ENCODE measurements at regions not wholly inside any gene's neighbourhood (a gene's known extent, or its start where the extent isn't known, plus 50 kb on each side); places are given as distances from the start of the nearest gene placed in this dataset.

DNA sequence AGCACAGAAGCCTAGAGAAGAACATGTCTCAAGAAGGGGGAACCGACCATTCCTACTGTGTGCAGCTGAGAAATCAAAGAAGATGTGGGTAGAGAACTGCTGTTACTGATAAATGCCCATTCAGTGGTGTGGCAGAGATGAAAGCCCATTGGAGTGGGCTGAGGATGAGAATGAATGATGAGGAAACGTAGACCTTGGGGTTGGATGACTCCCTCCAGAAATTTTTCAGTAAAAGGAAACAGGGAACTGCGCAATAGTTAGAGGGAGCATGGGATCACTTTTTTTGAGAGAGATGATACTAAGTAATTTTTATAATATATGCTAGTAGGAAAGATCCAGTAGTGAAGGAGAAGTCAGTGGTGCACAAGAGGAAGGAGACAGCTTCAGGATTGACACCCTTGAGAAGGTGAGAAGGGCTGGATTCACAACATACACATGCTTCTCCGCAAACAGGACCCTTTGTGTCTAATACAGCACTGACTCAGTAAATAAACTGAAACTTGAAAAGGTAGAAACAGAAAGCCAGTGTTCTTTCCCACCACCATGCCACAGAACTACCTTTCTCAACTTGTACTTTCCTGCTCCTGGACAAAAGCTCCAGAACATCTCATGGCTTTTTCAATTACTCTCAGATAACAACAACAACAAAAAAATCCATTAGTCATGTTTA is 104.7 kb upstream of the IL6 start:
- ATAC-seq: no peak

DNA sequence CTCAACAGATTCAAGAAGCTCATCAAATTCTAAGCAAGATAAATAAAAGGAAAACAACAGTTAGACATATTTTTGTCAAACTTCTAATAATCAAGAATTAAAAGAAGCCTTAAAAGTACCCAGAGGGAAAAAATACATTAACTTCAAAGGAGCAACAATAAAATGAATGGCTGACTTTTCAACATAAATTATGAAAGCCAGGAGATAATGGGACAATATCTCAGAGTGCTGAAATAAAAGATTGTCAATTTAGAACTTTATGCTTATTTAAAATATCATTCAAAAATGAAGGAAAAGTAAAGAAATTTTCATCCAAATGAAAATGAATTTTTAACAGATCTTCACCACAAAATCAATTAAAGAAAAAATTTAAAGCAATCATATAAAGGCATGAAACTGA is 108.5 kb upstream of the IL6 start:
- ATAC-seq: no peak

DNA sequence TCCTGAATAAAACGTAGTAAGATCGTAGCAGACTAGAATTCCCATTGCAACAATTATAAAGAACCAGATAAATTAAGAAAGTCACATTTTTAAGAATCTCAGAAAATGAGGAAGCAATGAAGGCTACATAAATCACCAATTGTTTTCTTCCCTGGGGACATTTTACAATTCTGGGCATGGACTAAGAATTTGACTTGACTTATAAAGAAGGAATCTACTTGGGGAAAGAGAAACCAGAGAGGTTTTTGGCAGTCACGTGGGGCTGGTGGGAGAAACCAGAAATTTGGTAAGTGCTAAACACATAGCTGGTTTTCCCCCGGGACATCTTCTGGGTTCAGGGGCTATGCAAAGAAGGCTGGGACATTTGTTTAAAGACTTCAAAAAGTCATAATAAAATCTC is 109.8 kb upstream of the IL6 start:
- no peak for ATAC-seq

DNA sequence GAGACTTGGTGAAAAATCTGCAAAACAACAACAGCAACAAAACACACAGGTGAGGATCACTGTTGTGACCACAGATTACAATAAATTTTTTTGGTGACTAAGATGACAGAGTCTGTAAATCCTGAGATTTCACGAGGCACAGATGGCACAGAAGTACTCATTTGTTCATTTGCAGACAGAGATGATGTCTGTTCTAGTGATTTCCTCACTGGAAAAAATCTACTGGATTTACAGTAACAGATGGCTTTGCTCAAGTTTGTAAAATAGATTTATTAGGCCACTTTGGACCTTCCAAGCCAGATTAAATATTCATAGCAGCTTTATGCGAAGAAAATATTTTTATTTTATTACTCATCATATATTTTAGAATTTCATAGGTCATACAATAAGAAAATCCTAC is 113.5 kb upstream of the IL6 start:
- ATAC-seq: no peak

DNA sequence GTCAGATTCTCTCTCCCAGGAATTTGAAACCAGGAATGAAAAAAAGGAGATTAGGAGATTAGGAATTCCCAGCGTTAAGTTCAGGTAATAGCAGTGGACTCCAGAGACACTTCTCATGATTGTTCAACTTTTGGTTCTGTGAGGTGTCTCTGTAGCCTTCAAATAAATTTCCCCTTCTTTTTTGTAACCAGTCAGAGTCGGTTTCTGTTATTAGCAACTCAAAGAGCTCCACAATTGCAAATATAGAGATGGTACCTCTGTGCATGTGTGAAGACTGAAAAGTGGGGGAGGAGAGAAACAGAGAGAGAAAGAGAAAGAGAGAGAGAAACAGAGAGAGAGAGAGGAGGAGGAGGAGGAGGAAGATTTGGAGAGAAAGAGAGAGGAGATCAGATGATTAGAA is 112.8 kb upstream of the STEAP1B start:
- no peak for ATAC-seq

DNA sequence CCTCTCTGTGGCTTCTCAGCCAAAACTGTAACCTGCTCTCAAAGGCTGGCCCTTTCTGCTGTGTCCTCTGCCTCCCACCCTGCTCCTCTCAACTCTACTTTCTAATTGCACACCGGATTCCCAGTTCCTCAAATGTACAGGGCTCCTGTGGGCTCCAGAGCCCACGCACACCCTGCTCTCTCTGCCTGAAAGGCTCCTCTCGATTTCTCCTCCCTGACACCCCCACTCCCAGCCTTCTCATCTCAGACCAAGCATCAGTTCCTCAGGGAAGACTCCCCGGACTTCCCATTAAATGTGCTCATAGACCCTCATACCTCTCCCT is 111.7 kb upstream of the STEAP1B start:
- ATAC-seq: no peak

DNA sequence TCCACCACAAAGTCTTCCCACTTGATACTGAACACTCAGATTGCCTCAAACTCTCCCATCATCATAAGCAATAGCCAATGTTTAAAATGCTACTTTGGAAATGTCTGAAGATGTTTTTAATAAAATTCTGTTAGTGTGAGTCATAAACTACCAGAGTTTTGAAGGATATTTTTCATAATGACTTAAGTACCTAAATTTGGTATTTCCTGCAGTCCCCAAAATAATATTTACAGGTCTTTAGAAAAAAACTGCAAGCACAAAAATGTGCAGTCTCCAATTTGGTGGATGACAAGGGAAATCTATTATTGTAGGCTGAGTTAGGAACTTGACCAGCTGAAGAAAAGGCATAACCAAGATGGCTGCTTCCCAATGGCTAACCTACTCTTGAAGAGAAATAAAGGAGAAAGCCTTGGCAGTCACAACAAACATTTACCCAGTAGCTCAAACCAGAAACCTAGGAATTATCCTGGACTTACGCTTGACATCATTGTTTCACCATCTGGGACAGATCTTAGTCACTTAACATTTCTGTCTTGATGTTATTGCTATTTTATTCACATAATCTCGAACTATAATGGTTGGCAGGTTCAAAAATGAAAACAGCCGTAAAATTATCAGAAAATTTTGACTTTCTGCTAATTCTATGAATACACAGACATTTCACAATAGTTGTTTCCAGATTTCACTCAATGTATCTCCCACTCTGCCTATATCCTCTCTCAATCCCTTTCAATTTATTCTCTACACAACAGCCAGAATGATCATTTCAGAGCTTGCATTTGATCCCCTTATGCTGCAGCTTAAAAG is 111.2 kb upstream of the STEAP1B start:
- no peak for ATAC-seq

DNA sequence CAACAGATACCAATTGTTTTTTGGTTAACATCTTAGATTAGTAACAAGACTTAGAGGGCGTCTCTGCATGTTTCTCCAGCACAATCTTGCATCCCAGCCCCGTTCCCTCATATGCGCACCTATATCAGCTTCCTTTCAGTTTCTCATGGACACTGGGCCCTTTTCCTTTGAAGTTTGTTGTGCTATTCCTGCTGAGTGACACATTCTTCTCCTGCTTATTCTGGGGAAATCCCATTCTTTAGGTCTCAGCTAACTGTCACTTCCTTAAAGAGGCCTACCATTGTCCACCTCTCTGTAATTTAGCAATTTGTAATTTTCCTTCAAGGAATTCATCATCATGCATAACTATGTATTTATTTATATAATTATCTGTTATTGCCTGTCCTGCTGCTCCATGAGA is 110.3 kb upstream of the STEAP1B start:
- no peak for ATAC-seq

DNA sequence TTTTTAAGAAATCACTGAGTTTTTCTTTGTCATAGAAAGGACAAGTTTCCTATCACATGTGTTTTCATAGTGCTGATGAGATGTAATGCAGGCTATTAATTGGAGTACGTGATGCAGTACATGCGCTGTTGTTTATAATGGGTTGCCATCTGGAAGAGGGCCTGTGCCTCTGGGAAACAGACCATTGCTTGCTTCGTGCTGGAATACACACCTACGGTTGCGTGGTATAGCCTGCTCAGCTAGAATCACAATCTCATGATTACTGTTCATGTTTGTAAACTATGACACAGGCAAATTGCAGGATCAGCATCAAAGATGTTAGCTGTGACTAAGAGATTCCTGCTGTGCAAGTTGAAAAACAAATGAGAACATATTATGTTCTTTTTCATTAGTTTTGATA is 107.2 kb upstream of the STEAP1B start:
- ATAC-seq: no peak

DNA sequence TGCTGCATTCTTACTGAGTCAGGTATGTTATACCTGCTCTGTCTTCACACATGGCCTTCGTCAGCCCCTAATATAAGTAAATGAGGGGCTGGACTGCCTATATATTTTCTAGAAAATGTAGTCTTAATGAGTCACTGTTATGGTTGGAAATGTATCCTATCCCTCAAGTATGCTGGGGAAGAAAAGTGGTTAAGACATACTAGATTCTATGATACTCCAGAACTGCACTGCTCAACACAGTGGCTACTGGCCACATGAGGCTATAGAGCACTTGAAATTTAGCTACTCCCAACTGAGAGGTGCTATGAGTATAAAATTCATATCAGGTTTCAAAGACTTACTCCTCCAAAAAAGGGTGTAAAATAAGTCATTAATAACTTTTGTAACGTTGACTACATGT is 104.3 kb upstream of the STEAP1B start:
- ATAC-seq: no peak

DNA sequence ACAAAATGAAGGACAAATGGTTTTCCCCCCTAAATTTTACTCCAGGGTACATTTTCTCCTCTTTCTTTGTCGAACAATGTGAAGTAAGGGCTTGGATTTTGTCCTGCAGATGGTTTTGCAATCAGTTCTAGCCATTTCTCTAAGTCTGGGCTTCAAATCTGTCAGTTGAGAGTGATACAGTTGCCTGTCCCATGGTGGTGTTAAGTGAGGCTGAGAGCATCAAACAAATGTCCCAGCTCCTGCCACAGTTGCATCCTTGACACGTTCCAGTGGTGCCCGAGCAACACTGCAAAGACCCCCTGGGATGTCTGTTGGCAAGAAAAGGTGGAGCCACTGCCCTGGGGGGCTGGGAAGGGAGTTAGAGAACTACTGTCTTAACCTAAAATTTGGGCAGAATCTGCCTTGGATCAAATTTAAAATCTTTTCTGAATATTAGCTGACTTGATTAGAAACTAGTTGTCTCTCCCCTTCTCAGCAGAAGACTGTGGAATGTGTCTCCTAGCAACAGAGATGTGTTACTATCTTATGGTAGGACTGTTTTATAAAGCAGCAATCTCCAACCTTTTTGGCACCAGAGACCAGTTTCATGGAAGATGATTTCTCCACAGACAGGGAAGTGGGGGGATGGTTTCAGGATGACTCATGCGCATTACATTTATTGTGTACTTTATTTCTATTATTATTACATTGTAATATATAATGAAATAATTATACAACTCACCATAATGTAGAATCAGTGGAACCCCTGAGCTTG is 102.0 kb upstream of the STEAP1B start:
- ATAC-seq: no peak

DNA sequence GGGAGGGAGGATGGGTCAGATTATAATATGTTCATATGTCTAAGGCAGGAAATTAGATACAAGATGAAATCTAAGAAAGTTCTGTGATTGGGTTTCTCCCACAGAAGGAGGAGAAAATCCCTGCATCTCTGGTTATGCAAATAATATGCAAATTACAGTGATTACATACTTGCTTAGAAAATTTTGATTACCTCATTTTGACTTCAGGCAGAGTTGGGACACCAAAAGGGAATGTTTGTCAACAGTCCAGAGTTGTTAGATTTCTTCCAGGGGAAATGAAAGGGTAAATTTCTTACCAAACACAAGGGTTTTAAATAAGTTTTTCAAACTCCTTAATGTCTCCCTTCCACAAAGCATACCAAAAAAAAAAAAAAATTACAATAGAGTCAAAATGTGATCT is 101.4 kb upstream of the STEAP1B start:
- no peak for ATAC-seq

DNA sequence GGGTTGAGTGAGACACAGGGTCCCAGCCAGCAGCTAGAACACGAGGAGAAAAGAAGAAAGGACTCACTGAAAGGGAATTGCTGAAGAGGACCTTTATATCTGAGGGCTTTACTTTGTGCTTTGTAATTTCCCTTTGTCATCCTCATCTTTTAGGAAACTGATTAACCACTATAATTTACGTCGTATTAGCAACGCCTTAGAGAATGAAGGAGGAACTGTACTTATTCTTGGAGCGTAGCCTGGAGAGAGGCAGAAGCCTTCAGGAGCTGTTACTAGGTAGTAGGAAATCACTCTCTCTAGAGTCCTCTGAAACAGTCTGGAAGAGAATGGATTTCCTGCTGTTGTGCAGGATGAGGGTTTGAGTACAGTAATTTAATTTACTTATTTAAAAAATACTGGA is 101.0 kb upstream of the STEAP1B start:
- ATAC-seq: no peak

DNA sequence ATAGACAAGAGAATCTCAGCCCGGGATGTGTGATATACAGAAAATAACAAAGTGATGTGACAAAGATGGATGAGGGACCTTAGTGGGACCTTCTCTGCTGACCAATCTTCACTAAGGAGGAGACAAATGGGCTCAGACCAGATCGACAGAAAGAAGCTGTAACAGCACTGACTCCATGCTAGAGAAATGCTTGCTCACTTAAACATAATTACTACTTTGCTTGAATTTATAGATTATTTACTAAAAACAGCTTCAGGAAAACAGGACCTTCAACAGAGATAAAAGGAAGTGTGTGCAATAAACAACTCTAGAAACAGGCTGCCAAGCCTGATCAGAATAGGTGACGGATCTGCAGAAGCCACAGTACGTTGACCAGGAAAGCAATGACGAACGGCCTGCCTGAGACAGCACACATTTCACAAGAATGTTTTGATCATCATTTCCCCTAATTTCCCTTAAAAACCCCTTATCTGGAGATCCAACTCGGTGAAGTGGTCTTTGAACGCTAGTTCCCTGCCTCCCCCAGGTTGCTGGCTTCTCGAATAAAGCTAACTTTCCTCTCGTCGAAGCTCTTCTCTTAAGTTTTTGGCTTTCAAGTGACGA is 98.4 kb upstream of the STEAP1B start:
- ATAC-seq: no peak

DNA sequence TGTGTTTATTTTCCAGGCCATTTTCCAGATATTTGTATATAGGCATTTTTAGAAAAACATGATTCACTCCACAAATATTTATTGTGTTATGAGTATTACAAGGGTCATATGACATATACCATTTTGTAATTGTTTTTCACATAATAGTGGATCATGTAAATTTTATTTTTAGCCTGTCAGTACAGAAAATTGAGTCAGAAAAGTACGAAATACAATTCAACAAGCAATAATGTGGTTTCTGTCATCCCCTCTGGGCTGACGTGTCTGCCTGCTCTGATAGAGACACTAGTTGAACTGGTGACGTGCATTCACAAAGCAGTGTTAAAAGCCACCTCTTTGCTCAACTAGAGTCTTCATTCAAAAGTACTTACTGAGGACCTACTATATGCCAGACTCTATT is 97.9 kb upstream of the STEAP1B start:
- ATAC-seq: no peak

DNA sequence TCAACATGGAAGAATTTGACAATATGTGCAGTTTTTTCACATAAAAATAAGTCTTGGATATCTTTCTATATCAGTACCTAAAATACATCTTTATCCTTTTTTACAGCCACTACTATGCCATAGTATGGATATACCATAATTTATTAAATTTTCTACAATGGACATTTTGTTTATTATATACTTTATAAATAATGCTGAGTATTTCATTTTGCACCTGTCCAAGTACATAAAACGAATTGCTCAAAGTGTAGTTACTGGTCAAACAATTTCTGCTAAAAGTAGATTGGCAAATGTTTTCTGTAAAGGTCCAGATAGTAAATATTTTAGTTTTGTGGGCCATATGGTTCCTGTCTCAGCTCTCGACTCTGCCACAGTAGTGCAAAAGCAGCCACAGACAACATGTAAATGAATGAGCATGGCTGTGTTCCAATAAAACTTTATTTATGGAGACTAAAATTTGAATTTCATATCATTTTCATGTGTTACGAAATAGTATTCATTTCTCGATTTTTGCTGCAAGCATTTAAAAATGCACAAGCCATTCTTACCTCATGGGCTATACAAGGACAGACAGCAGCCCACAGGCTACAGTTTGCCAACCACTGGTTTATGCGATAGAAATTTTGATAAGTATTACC is 96.9 kb upstream of the STEAP1B start:
- ATAC-seq: no peak

DNA sequence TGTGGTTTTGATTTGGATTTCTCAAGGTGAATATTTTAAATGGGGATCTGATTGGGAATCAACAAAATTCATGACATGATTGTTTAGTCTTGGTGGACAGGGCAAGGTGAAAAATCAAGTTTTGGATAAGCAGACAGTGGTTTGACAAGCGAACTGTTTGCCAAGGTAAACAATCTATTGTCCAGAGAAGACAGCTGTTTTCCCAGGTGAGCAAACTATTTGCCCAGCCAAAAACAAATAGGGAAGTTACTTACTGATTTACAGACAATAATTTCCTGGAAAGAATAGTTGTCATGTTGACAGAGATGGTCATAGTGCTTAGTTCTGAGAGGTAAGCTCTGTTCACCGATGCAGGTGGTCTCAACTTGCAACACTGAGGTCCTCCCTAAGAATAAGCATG is 94.0 kb upstream of the STEAP1B start:
- ATAC-seq: no peak

DNA sequence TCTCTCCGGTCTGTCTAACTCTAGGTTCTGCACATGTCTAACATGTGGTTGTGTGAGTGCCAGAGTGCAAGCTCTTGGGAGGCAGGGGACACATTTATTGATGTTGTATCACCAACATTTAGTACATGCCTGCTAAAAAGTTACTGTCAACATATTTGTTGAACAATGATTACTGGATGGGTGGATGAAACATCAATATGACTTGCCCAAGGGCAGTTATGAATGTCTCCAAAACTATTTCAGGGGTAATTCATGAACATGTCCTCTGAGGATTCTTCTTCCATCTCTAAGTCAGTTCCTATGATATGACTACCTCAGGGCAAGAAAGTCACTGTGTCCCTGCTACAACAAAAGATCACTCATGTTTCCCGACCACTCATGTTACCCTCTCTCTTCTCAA is 91.3 kb upstream of the STEAP1B start:
- ATAC-seq: no peak

DNA sequence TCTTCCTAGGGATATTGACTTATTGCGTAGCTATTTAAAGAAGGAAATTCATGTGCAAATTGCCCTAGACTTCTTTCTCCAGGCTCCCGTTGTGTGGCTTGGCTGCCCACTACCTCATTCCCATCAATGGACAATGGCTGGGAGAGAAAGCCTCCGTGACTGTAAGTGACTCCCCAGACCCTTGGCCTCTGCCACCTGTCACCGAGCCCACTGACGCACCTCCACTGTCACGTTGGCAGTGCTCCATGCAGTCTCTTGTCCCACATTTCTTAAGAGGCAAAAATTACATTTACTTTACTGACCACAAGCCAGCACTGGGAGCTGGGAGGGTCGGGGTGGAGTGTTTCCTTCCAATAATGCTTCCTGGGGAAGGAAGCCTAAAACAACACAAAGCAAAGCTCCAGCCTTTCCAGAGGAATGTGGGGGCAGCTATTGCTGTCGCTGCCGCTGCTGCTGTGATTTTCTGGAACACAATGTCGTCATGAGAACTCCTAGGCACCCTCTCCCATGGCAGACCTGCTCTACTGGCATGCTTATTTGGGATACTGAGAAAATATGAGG is 89.7 kb upstream of the STEAP1B start:
- peak; percentile 44 for ATAC-seq

DNA sequence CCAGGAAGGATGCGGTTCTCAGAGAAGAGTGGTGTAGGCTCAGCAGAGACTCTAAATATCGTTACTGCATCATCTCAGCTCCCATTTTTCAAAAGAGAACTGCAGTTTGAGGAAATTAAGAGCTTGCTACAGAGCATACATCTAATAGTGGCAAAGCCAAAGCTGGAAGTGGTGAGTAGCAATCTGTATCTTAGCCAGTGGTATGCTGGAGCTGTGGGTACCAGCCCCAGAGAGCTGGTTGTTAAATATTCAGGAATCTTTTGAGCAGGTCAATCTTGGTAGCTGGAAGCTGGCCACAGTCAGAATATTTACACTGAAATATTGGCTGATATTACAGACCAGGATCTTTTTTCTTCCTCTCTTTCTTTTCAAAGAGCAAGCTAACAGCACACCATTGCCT is 88.4 kb upstream of the STEAP1B start:
- ATAC-seq: no peak

DNA sequence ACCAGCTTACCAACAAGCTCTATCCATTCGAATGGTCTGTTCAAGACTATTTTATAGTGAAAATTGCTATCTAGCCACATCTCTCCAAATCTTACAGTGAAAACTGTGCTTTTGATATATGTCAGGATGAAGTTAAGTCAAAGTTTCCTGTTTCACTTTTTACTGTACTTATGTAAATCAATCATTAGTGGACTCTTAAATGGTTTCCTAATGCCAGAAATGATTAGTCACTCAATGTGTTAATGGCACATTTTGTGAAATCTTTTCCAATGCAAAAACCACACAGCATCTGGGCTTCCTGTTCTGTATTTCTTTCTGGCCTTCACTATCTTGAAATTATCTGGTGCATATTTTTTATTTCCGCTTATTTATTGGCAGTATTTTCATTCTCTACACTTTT is 87.3 kb upstream of the STEAP1B start:
- ATAC-seq: no peak

DNA sequence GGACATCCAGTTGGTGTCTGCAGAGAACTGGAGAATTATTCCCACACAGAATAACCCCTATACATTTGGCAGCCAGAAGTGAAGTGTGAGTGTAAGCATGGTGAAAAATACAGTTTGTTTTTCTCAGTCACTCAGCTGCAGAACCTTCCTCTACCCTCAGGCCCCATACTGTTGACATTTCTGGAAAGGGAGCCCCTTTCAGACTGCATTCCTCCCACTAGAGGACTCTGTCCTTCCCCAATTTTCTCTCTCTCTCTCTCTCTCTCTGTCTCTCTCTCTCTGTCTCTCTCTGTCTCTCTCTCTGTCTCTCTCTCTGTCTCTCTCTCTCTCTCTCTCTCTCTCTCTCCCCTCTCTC is 86.8 kb upstream of the STEAP1B start:
- no peak for ATAC-seq

All from esophagus mucosa (tissue), 1 donor.